ENCODE measurements at regions not wholly inside any gene's neighbourhood (a gene's known extent, or its start where the extent isn't known, plus 50 kb on each side); places are given as distances from the start of the nearest gene placed in this dataset.

DNA sequence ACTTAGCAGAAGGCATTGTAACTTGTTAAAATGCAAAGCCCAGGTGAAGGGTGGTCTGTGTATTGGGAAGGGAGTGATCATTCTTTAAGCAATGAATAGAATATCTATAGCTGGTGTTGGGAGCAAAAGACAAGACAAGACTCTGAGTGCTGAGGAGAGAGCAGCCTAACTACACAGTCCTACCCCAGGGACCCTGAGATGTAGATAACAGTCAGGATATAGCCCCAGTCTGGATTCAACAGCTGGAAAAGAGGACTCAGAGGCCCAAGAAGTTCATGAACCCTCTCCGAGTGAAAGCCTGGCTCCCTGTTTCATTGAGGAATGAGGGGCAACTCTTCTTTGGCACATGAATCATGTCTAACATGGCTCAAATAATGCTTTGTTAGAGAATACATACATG, 310.7 kb upstream of the SLC14A2 start:
- TF ChIP-seq CTCF (IDR thresholded peaks at IDR 0.05 in 8 of 11, conservative IDR thresholded peaks at IDR 0.05 in 3 of 11), result no peak
- TF ChIP-seq POLR2A (IDR thresholded peaks at IDR 0.05), result no peak
- no peak for TF ChIP-seq POLR2AphosphoS5 (IDR thresholded peaks at IDR 0.05)
